C4-2B (cell line): ENCODE measurements at regions not wholly inside any gene's neighbourhood (a gene's known extent, or its start where the extent isn't known, plus 50 kb on each side); places are given as distances from the start of the nearest gene placed in this dataset.

Experiments
- ZFX ChIP-seq: fragments of 450-650 bp; IDR thresholded peaks from 2 replicates; pipeline ENCODE4 v1.6.1; 2017
- TF ChIP-seq, protein P1 (sequence below): fragments of 450-650 bp; conservative IDR thresholded peaks from 2 replicates; pipeline ENCODE4 v1.5.1; 2017; ENCODE audit warnings: mild to moderate bottlenecking

DNA sequence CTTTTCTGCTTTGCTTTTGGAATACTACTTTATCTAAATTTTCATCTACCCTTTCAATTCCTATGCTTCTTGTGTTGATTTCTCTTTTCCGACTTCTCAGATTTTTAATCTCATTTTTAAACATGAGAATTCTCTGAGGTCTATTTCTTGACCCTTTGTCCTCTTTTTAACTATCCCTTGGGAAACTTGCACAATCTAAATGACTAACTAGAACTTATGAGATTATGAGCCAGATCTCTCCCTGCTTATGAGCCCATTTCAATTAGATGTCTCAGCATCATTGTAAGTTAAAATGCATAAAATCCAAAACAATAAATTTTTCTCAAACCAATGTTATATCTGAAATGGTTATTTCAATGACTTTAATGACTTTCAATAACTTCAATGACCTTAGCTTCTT lies 296.9 kb upstream of the AGTR1 start:
- TF ChIP-seq, protein P1, sequence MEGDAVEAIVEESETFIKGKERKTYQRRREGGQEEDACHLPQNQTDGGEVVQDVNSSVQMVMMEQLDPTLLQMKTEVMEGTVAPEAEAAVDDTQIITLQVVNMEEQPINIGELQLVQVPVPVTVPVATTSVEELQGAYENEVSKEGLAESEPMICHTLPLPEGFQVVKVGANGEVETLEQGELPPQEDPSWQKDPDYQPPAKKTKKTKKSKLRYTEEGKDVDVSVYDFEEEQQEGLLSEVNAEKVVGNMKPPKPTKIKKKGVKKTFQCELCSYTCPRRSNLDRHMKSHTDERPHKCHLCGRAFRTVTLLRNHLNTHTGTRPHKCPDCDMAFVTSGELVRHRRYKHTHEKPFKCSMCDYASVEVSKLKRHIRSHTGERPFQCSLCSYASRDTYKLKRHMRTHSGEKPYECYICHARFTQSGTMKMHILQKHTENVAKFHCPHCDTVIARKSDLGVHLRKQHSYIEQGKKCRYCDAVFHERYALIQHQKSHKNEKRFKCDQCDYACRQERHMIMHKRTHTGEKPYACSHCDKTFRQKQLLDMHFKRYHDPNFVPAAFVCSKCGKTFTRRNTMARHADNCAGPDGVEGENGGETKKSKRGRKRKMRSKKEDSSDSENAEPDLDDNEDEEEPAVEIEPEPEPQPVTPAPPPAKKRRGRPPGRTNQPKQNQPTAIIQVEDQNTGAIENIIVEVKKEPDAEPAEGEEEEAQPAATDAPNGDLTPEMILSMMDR = no peak
- TF ChIP-seq ZFX = no peak
